NCI-H748 (cell line): ENCODE measurements at regions not wholly inside any gene's neighbourhood (a gene's known extent, or its start where the extent isn't known, plus 50 kb on each side); places are given as distances from the start of the nearest gene placed in this dataset.

Experiments
- DNase-seq: peaks from one replicate; lab custom pipeline; 2025; ENCODE audit not compliant: unreplicated experiment; lab: John Stamatoyannopoulos, UW

GRCh38 chr16:73298562-73298961 lies 250.6 kb upstream of the ZFHX3 start:
- no peak for DNase-seq

- DNase-seq, result no peak
Measured at GRCh38 chr16:73290258-73290657, 242.3 kb upstream of the ZFHX3 start.

- no peak for DNase-seq
Measured at GRCh38 chr16:73289232-73289631, 241.3 kb upstream of the ZFHX3 start.

GRCh38 chr16:73288520-73288919 lies 240.6 kb upstream of the ZFHX3 start:
- no peak for DNase-seq

GRCh38 chr16:73287859-73288405 lies 240.0 kb upstream of the ZFHX3 start:
- DNase-seq, result no peak

GRCh38 chr16:73286346-73287267 lies 238.7 kb upstream of the ZFHX3 start:
- DNase-seq, result no peak

GRCh38 chr16:73285436-73286201 lies 237.7 kb upstream of the ZFHX3 start:
- no peak for DNase-seq

GRCh38 chr16:73280388-73280787 lies 232.5 kb upstream of the ZFHX3 start:
- no peak for DNase-seq

GRCh38 chr16:73279451-73279850 lies 231.5 kb upstream of the ZFHX3 start:
- no peak for DNase-seq

- DNase-seq, result no peak
Measured at GRCh38 chr16:73277071-73277470, 229.1 kb upstream of the ZFHX3 start.

GRCh38 chr16:73275448-73275847 lies 227.5 kb upstream of the ZFHX3 start:
- DNase-seq, result no peak

GRCh38 chr16:73275024-73275423 lies 227.1 kb upstream of the ZFHX3 start:
- DNase-seq, result no peak

GRCh38 chr16:73274140-73274539 lies 226.2 kb upstream of the ZFHX3 start:
- no peak for DNase-seq

- peak; percentile 94 for DNase-seq
Measured at GRCh38 chr16:73268366-73268993, 220.6 kb upstream of the ZFHX3 start.

GRCh38 chr16:73265935-73266334 lies 218.0 kb upstream of the ZFHX3 start:
- no peak for DNase-seq

GRCh38 chr16:73265124-73265837 lies 217.4 kb upstream of the ZFHX3 start:
- DNase-seq, result no peak

- DNase-seq, result no peak
Measured at GRCh38 chr16:73262931-73263330, 215.0 kb upstream of the ZFHX3 start.

GRCh38 chr16:73255031-73255430 lies 207.1 kb upstream of the ZFHX3 start:
- no peak for DNase-seq

- no peak for DNase-seq
Measured at GRCh38 chr16:73253922-73254480, 206.1 kb upstream of the ZFHX3 start.

GRCh38 chr16:73252446-73252845 lies 204.5 kb upstream of the ZFHX3 start:
- no peak for DNase-seq
